Erythroblast (primary cell): ENCODE measurements at regions not wholly inside any gene's neighbourhood (a gene's known extent, or its start where the extent isn't known, plus 50 kb on each side); places are given as distances from the start of the nearest gene placed in this dataset.

ENCODE experiments used
- GATA1 ChIP-seq: IDR thresholded peaks from 2 replicates; pipeline ENCODE4 v1.6.1; 2011; ENCODE audit warnings: low read depth, mild to moderate bottlenecking, control low read depth, low read length, moderate library complexity
- POLR2A ChIP-seq: IDR thresholded peaks from 2 replicates; pipeline ENCODE4 v1.6.1; 2011; ENCODE audit warnings: mild to moderate bottlenecking, low read length

GRCh38 chr5:128762661-128763306 lies 202.5 kb upstream of the SLC27A6 start:
- TF ChIP-seq POLR2A (no peak), GATA1 (no peak)
